H1 (cell line): ENCODE measurements at regions not wholly inside any gene's neighbourhood (a gene's known extent, or its start where the extent isn't known, plus 50 kb on each side); places are given as distances from the start of the nearest gene placed in this dataset.

ENCODE experiments used
- CTCF ChIA-PET: fragments of 300-600 bp; sonication (Branson Sonifier 250); formaldehyde crosslinking; loops from one replicate; lab custom pipeline; 2021; ENCODE audit not compliant: partially characterized antibody; lab: Charles Lee
- POLR2A ChIA-PET: fragments of 300-600 bp; sonication (Branson Sonifier 250); formaldehyde crosslinking; loops from one replicate; lab custom pipeline; 2021; ENCODE audit warnings: inconsistent platforms; ENCODE audit not compliant: partially characterized antibody; lab: Charles Lee
- DNase-seq, 2 experiments: peaks; one replicate each; pipeline versions ENCODE4 v3.0.0 to v3.0.0-alpha.2; 2010 to 2022; ENCODE audit warnings: low spot score in 2 of 2, low read depth in 1 of 2, mixed read lengths in 1 of 2
- FAIRE-seq: peaks from 2 replicates; lab custom pipeline; 2011; peaks lifted over from hg19 to GRCh38; lab: Jason Lieb, UNC
- H2AFZ ChIP-seq: 2 replicates; pipeline ENCODE4 v1.8.1; 2012; ENCODE audit warnings: low read length, inconsistent platforms
- H2AK5ac ChIP-seq: 2 replicates; pipeline ENCODE4 v1.6.1; 2013; ENCODE audit warnings: low read depth, low read length
- H2BK120ac ChIP-seq: replicated peaks from 2 replicates; pipeline ENCODE3; 2013; ENCODE audit warnings: low read depth, low read length, inconsistent platforms
- H2BK12ac ChIP-seq: 2 replicates; pipeline ENCODE4 v1.6.1; 2013; ENCODE audit warnings: low read depth, low read length
- H2BK15ac ChIP-seq: 2 replicates; pipeline ENCODE4 v1.6.1; 2013; ENCODE audit warnings: low read length
- H2BK20ac ChIP-seq: 2 replicates; pipeline ENCODE4 v1.6.1; 2013; ENCODE audit warnings: low read length
- H2BK5ac ChIP-seq: 2 replicates; pipeline ENCODE4 v1.6.1; 2013; ENCODE audit warnings: low read depth, low read length
- H3K14ac ChIP-seq: 2 replicates; pipeline ENCODE4 v1.6.1; 2013; ENCODE audit warnings: inconsistent platforms; ENCODE audit not compliant: insufficient read length
- H3K18ac ChIP-seq: 2 replicates; pipeline ENCODE4 v1.6.1; 2013; ENCODE audit warnings: low read length; ENCODE audit errors: extremely low read depth
- H3K23ac ChIP-seq: 2 replicates; pipeline ENCODE4 v1.6.1; 2013; ENCODE audit warnings: inconsistent platforms; ENCODE audit not compliant: insufficient read length
- H3K23me2 ChIP-seq: 2 replicates; pipeline ENCODE4 v1.6.1; 2013; ENCODE audit warnings: low read depth, low read length
- H3K27ac ChIP-seq: 2 replicates; pipeline ENCODE4 v1.6.1; 2011; ENCODE audit warnings: low read depth, low read length, inconsistent platforms
- H3K27me3 ChIP-seq, 4 experiments: replicated peaks in 1 of 4; 1 replicate in 1 of 4; 2 replicates in 3 of 4; pipeline versions ENCODE4 v1.6.1 to v1.8.1; 2011 to 2013; ENCODE audit warnings: low read length in 3 of 4, mild to moderate bottlenecking in 3 of 4, inconsistent platforms in 2 of 4, mixed read lengths in 2 of 4, moderate library complexity in 1 of 4; ENCODE audit not compliant: control insufficient read depth in 3 of 4, insufficient read depth in 3 of 4; ENCODE audit errors: extremely low read depth in 1 of 4
- H3K36me3 ChIP-seq, 4 experiments: 2 replicates each; pipeline versions ENCODE4 v1.6.1 to v1.8.1; 2011 to 2013; ENCODE audit warnings: mild to moderate bottlenecking in 4 of 4, low read length in 3 of 4, moderate library complexity in 2 of 4, control low read depth in 1 of 4, inconsistent platforms in 1 of 4; ENCODE audit not compliant: insufficient read depth in 4 of 4, control insufficient read depth in 2 of 4
- H3K4ac ChIP-seq: replicated peaks from 2 replicates; pipeline ENCODE3; 2013; ENCODE audit warnings: low read length, low read depth, mixed read lengths, inconsistent platforms; ENCODE audit not compliant: insufficient read length
- H3K4me1 ChIP-seq, 4 experiments: replicated peaks in 1 of 4; 1 replicate in 1 of 4; 2 replicates in 3 of 4; pipeline versions ENCODE4 v1.6.1 to v1.8.1; 2011 to 2013; ENCODE audit warnings: low read length in 3 of 4, inconsistent platforms in 2 of 4, mixed read lengths in 1 of 4; ENCODE audit not compliant: insufficient read depth in 4 of 4, control insufficient read depth in 3 of 4
- H3K4me2 ChIP-seq, 2 experiments: 2 replicates each; pipeline versions ENCODE4 v1.6.1 to v1.8.1; 2011 to 2013; ENCODE audit warnings: low read depth in 2 of 2, low read length in 2 of 2, control low read depth in 1 of 2, inconsistent platforms in 1 of 2, mild to moderate bottlenecking in 1 of 2; ENCODE audit not compliant: insufficient read depth in 1 of 2
- H3K4me3 ChIP-seq, 4 experiments: fragments of 200-600, 300-600 bp in 1 of 4; sonication (generic), shearing (Covaris generic), sonication (Bioruptor Twin) in 1 of 4; 2 replicates each; pipeline versions ENCODE4 v1.5.1 to v1.8.1; 2011 to 2016; ENCODE audit warnings: low read length in 4 of 4, low read depth in 3 of 4, control low read depth in 2 of 4, inconsistent platforms in 2 of 4, mild to moderate bottlenecking in 2 of 4, mixed read lengths in 1 of 4, moderate library complexity in 1 of 4; ENCODE audit not compliant: insufficient read depth in 2 of 4; ENCODE audit errors: extremely low read depth in 1 of 4
- H3K56ac ChIP-seq: replicated peaks from 2 replicates; pipeline ENCODE3; 2013; ENCODE audit warnings: low read depth, mild to moderate bottlenecking, mixed read lengths, low read length, inconsistent platforms; ENCODE audit not compliant: insufficient read length
- H3K79me1 ChIP-seq: 2 replicates; pipeline ENCODE4 v1.6.1; 2013; ENCODE audit warnings: low read depth, low read length, control low read depth
- H3K79me2 ChIP-seq, 2 experiments: 2 replicates each; pipeline versions ENCODE4 v1.6.1 to v1.8.1; 2012 to 2013; ENCODE audit warnings: low read length in 2 of 2, mild to moderate bottlenecking in 2 of 2, inconsistent platforms in 1 of 2; ENCODE audit not compliant: insufficient read depth in 2 of 2, control insufficient read depth in 1 of 2
- H3K9ac ChIP-seq, 4 experiments: replicated peaks in 1 of 4; 1 replicate in 1 of 4; 2 replicates in 3 of 4; pipeline versions ENCODE4 v1.6.1 to v1.8.1; 2011 to 2013; ENCODE audit warnings: low read depth in 3 of 4, low read length in 3 of 4, control low read depth in 2 of 4, mild to moderate bottlenecking in 2 of 4, moderate library complexity in 2 of 4, inconsistent platforms in 1 of 4; ENCODE audit errors: extremely low read depth in 1 of 4
- H3K9me3 ChIP-seq, 2 experiments: 2 replicates each; pipeline versions ENCODE4 v1.6.1 to v1.8.1; 2012 to 2013; ENCODE audit warnings: mild to moderate bottlenecking in 2 of 2, moderate library complexity in 2 of 2, control low read depth in 1 of 2, inconsistent platforms in 1 of 2, low read depth in 1 of 2, low read length in 1 of 2, mixed read lengths in 1 of 2; ENCODE audit not compliant: insufficient read depth in 2 of 2
- H4K20me1 ChIP-seq, 2 experiments: replicated peaks in 1 of 2; 2 replicates each; pipeline versions ENCODE3 to v1.8.1; 2011 to 2013; ENCODE audit warnings: inconsistent platforms in 2 of 2, low read length in 2 of 2, mild to moderate bottlenecking in 1 of 2; ENCODE audit not compliant: insufficient read depth in 2 of 2, control insufficient read depth in 1 of 2
- H4K5ac ChIP-seq: 2 replicates; pipeline ENCODE4 v1.6.1; 2013; ENCODE audit warnings: low read length, low read depth, mixed read lengths, inconsistent platforms; ENCODE audit not compliant: insufficient read length
- H4K8ac ChIP-seq: 2 replicates; pipeline ENCODE4 v1.8.0; 2013; ENCODE audit warnings: mild to moderate bottlenecking, moderate library complexity, low read length, inconsistent platforms; ENCODE audit not compliant: insufficient read depth; ENCODE audit errors: extremely low read depth
- H4K91ac ChIP-seq: replicated peaks from 2 replicates; pipeline ENCODE3; 2013; ENCODE audit warnings: low read length, mixed read lengths, inconsistent platforms; ENCODE audit not compliant: insufficient read length
- CBX5 ChIP-seq: fragments of 300-800, 300-1000 bp; sonication (generic); IDR thresholded peaks from 2 replicates; pipeline ENCODE4 v1.7.1; 2016; ENCODE audit warnings: antibody characterized with exemption, low read length, low read depth
- EP300 ChIP-seq, 2 experiments: IDR thresholded peaks; 1 replicate in 1 of 2; 2 replicates in 1 of 2; pipeline ENCODE4 v1.6.1; 2011 to 2012; ENCODE audit warnings: low read depth in 2 of 2, low read length in 2 of 2, mild to moderate bottlenecking in 2 of 2, borderline replicate concordance in 1 of 2, inconsistent platforms in 1 of 2, moderate library complexity in 1 of 2
- EZH2 ChIP-seq: fragments of 200-600 bp; sonication (generic); IDR thresholded peaks from 2 replicates; pipeline ENCODE4 v1.7.1; 2012; ENCODE audit warnings: low read depth, mild to moderate bottlenecking, moderate library complexity, low read length, inconsistent platforms; ENCODE audit not compliant: severe bottlenecking
- PHF8 ChIP-seq: fragments of 200-600 bp; sonication (generic); conservative IDR thresholded peaks from 2 replicates; pipeline ENCODE4 v1.7.1; 2012; ENCODE audit warnings: low read depth, mild to moderate bottlenecking, inconsistent platforms, low read length, moderate library complexity
- RXRA ChIP-seq: IDR thresholded peaks from 2 replicates; pipeline ENCODE4 v1.6.1; 2011; ENCODE audit warnings: low read depth, mild to moderate bottlenecking, low read length, moderate library complexity; ENCODE audit not compliant: insufficient read depth
- SIN3A ChIP-seq, 2 experiments: IDR thresholded peaks in 1 of 2; conservative IDR thresholded peaks in 1 of 2; 2 replicates each; pipeline ENCODE4 v1.6.1; 2011 to 2012; ENCODE audit warnings: low read length in 2 of 2, improper control_type of control experiment in 1 of 2, low read depth in 1 of 2, mild to moderate bottlenecking in 1 of 2
- TAF7 ChIP-seq: optimal IDR thresholded peaks from 2 replicates; pipeline ENCODE3; 2011; ENCODE audit warnings: low read depth, mild to moderate bottlenecking, inconsistent platforms, low read length, moderate library complexity, borderline replicate concordance
- WGBS, 2 experiments: shearing (Covaris generic) in 1 of 2; methylation state at CpG; one replicate each; pipeline versions ENCODE4 v1.1.6 to v1.1.7; 2013 to 2015; ENCODE audit warnings: low lambda C conversion rate in 2 of 2, mixed read lengths in 2 of 2, inconsistent platforms in 1 of 2, low coverage in 1 of 2, missing lambda C conversion rate in 1 of 2; ENCODE audit not compliant: insufficient replicate concordance in 2 of 2, insufficient coverage in 1 of 2, insufficient read length in 1 of 2; ENCODE audit errors: extremely low coverage in 1 of 2, missing lambda C conversion rate in 1 of 2; 5-methylcytosine and 5-hydroxymethylcytosine counted together
- TF ChIP-seq, protein P1 (sequence below), 3 experiments: IDR thresholded peaks; 1 replicate in 2 of 3; 2 replicates in 1 of 3; pipeline versions ENCODE4 v1.5.1 to v1.6.1; 2011; ENCODE audit warnings: low read length in 3 of 3, mild to moderate bottlenecking in 3 of 3, inconsistent platforms in 2 of 3, low read depth in 1 of 3, moderate library complexity in 1 of 3; ENCODE audit not compliant: insufficient read depth in 1 of 3; ENCODE audit errors: control extremely low read depth in 1 of 3
- TF ChIP-seq, protein P2 (sequence below): IDR thresholded peaks from 2 replicates; pipeline ENCODE4 v1.6.1; 2012; ENCODE audit warnings: low read length, inconsistent platforms

DNA sequence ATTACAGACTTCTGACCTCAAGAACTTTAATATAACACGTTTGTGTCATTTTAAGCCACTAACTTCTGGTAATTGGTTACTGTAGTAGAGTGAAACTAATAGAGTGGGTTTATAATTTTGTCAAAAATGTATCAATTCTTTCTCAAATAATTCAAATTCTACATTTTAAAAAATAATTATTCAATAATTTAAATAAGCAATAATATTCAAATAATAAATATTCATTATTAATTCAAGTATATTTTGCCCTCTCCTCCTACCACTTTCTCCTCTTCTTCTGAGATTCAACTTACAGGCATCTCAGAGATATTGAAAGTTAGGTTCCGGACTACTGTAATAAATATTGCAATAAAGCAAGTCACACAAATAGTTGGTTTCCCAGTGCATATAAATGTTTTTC is 1107.1 kb downstream of the KCNT2 start:
- Histone ChIP-seq H2BK120ac (no peak overlapping the region), H3K27ac (no peak overlapping the region), H3K9ac (no peak overlapping the region), H3K36me3 (no peaks in the 10 kb centered on the region), H4K91ac (no peak overlapping the region), H3K23me2 (no peaks in the 10 kb centered on the region; the same call in 1 of the 2 replicates), H3K4me2 (no peak overlapping the region), H3K4ac (no peak overlapping the region), H2AK5ac (no peak overlapping the region), H3K56ac (no peak overlapping the region), H3K79me2 (no peaks in the 10 kb centered on the region), H3K14ac (no peak overlapping the region), H3K79me1 (no peaks in the 10 kb centered on the region), H4K8ac (no peak overlapping the region), H2BK15ac (no peak overlapping the region), H3K27me3 (no peaks in the 10 kb centered on the region), H4K20me1 (no peaks in the 10 kb centered on the region), H3K4me1 (no peaks in the 10 kb centered on the region), H2BK20ac (no peak overlapping the region), H3K4me3 (no peak overlapping the region), H3K23ac (no peak overlapping the region), H2BK5ac (no peak overlapping the region), H2BK12ac (no peak overlapping the region), H3K18ac (no peak overlapping the region), H2AFZ (no peak overlapping the region), H3K9me3 (peaks cover 2 to 4% of the 10 kb centered on the region in 2 experiments; a peak in 2 of 4 replicates), H4K5ac (no peak overlapping the region)
- 100% methylated on average over 2 of the region's 2 CpGs; no CpG with 5 or more reads in 1 of the 2 experiments for WGBS, 2 experiments
- FAIRE-seq (no peak), DNase-seq (no peak)
- CTCF ChIA-PET, result no interaction called here
- POLR2A ChIA-PET, result no interaction called here
- TF ChIP-seq TAF7 (no peak), EZH2 (no peak), SIN3A (conservative IDR thresholded peaks at IDR 0.05 in 1 of 2, IDR thresholded peaks at IDR 0.05 in 1 of 2; ENCODE audit: low read depth in 1 of 2, low read length in 2 of 2) (no peak), CBX5 (no peak), PHF8 (no peak), RXRA (no peak), EP300 (IDR thresholded peaks at IDR 0.05; ENCODE audit: borderline replicate concordance in 1 of 2, low read depth in 2 of 2, low read length in 2 of 2) (no peak)
- TF ChIP-seq, protein P1, sequence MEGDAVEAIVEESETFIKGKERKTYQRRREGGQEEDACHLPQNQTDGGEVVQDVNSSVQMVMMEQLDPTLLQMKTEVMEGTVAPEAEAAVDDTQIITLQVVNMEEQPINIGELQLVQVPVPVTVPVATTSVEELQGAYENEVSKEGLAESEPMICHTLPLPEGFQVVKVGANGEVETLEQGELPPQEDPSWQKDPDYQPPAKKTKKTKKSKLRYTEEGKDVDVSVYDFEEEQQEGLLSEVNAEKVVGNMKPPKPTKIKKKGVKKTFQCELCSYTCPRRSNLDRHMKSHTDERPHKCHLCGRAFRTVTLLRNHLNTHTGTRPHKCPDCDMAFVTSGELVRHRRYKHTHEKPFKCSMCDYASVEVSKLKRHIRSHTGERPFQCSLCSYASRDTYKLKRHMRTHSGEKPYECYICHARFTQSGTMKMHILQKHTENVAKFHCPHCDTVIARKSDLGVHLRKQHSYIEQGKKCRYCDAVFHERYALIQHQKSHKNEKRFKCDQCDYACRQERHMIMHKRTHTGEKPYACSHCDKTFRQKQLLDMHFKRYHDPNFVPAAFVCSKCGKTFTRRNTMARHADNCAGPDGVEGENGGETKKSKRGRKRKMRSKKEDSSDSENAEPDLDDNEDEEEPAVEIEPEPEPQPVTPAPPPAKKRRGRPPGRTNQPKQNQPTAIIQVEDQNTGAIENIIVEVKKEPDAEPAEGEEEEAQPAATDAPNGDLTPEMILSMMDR (IDR thresholded peaks at IDR 0.05; ENCODE audit: control extremely low read depth in 1 of 3, insufficient read depth in 1 of 3, low read depth in 1 of 3, low read length in 3 of 3), result no peak
- TF ChIP-seq, protein P2, sequence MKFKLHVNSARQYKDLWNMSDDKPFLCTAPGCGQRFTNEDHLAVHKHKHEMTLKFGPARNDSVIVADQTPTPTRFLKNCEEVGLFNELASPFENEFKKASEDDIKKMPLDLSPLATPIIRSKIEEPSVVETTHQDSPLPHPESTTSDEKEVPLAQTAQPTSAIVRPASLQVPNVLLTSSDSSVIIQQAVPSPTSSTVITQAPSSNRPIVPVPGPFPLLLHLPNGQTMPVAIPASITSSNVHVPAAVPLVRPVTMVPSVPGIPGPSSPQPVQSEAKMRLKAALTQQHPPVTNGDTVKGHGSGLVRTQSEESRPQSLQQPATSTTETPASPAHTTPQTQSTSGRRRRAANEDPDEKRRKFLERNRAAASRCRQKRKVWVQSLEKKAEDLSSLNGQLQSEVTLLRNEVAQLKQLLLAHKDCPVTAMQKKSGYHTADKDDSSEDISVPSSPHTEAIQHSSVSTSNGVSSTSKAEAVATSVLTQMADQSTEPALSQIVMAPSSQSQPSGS, result no peak
